ENCODE measurements at regions not wholly inside any gene's neighbourhood (a gene's known extent, or its start where the extent isn't known, plus 50 kb on each side); places are given as distances from the start of the nearest gene placed in this dataset.

DNA sequence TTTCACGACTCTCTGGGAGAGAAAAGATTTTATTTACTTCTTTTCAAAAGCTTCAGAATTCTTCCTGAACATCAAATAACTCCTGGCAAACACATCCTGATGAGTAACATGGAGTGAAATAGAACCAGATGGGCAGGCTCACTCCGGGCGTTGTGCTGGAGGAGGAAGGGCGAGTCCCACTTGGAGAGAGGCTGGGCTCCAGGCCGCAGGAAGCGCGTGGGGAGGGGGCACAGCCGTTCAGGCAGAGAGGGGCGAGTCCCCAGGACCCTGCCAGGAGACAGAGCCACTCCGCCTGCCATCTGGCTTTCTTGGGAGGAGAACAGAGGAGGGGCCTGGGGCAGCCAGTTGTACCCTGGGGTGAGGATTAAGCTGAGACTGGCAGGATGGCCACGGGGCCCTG is 265.9 kb upstream of the ZMIZ1 start:
- Mint-ChIP-seq H3K4me3 (no peak overlapping the region), H3K27me3 (peaks cover 9 to 36% (median 13%) of the 10 kb centered on the region in 3 donors), H3K27ac (no peak overlapping the region), H3K9me3 (no peaks in the 10 kb centered on the region), H3K4me1 (no peaks in the 10 kb centered on the region), H3K36me3 (no peaks in the 10 kb centered on the region)
- ATAC-seq (ENCODE audit: low read depth in 2 of 2) (no peak), DNase-seq (no peak)

DNA sequence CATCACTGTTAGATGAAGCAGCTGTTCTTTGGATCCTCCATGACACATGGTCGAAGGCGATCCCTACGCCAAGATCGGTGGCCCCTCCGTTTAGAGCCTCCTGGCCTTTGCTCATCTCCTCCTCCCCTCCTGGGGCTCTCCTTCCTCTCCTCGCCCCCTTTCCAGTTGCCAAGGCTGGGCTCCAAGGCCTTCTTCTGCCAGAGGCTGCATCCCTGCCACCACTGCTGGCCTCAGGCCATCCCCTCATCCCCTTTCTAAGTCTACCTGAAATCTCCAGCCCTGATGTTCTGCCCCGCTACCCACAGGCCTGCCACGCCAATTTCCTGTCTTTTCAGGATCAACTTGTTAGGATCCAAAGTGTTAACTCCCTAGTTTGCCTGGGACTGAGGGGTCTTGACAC is 265.1 kb upstream of the ZMIZ1 start:
- Mint-ChIP-seq H3K4me1 (no peaks in the 10 kb centered on the region), H3K4me3 (no peak overlapping the region)
- no peak for ATAC-seq (ENCODE audit: low read depth in 2 of 2)

DNA sequence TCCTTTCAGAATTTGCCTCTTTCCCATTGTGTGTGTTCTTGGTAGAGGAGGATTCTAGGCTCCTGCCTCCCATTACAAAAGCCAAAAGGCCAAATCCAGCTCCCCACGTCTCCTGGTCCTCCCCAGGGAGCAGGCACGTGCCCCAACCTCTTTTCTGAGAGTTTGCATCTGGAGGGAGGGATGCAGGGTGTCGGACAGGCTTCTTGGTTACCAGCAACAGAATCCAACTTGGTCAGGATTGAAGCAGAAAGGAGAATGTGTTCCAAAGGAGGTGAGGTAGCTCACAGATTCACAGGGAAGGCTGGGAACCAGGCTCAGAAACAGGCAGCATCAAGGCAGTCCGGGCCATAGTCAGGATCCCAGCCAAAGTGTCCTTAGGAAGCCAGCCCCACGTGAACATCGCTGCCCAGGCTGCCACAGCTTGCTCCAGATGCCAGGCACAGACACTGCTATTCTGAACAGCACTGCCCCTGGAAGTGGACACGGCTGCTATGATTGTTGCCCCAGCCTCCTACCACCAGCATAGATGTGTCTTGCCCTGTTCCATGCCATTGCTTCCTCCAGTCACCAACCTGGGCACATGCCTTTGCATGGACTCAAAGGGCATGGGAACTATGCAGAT is 264.2 kb upstream of the ZMIZ1 start:
- no peak for ATAC-seq (ENCODE audit: low read depth in 2 of 2)
- H3K4me1 Mint-ChIP-seq = no peaks in the 10 kb centered on the region

More for the DNA sequence above, 265.1 kb upstream of the ZMIZ1 start:
- Mint-ChIP-seq H3K9me3 (no peaks in the 10 kb centered on the region), H3K27me3 (peaks cover 9 to 40% (median 17%) of the 10 kb centered on the region in 3 donors), H3K36me3 (no peaks in the 10 kb centered on the region), H3K27ac (no peak overlapping the region)
- no peak for DNase-seq

DNA sequence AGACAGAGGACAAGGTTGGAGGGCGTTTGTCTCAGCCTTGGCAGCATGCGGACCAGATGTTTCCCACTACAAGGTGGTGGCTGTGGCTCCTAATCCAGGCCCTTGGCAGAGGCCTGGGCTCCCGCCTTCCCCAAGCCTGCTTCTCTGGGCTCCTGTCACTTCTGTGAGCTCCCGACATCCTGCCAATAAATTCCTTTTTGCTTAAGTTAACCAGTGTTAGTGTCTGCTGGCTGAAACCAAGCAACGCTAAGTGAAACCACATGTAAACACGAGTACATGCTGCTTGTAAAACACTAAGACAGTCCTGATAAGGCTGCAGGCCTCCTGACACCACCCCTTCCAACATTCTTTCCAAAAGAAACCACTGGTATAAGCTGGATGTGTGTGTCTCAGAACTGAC is 263.6 kb upstream of the ZMIZ1 start:
- DNase-seq (no peak), ATAC-seq (ENCODE audit: low read depth in 2 of 2) (no peak)
- H3K27ac Mint-ChIP-seq = peak overlapping the region in 1 of 6 donors; percentile 17
- H3K36me3 Mint-ChIP-seq = no peaks in the 10 kb centered on the region
- no peak overlapping the region for H3K4me3 Mint-ChIP-seq
- no peaks in the 10 kb centered on the region for H3K9me3 Mint-ChIP-seq
- peaks cover 13 to 42% (median 27%) of the 10 kb centered on the region in 3 donors for H3K27me3 Mint-ChIP-seq
- no peaks in the 10 kb centered on the region for H3K4me1 Mint-ChIP-seq

More for the DNA sequence above, 264.2 kb upstream of the ZMIZ1 start:
- no peak overlapping the region for H3K27ac Mint-ChIP-seq
- H3K27me3 Mint-ChIP-seq = peaks cover 9 to 40% (median 23%) of the 10 kb centered on the region in 3 donors
- DNase-seq = no peak
- peak overlapping the region in 1 of 8 donors; percentile 27 for H3K4me3 Mint-ChIP-seq
- H3K36me3 Mint-ChIP-seq = no peaks in the 10 kb centered on the region
- no peaks in the 10 kb centered on the region for H3K9me3 Mint-ChIP-seq

DNA sequence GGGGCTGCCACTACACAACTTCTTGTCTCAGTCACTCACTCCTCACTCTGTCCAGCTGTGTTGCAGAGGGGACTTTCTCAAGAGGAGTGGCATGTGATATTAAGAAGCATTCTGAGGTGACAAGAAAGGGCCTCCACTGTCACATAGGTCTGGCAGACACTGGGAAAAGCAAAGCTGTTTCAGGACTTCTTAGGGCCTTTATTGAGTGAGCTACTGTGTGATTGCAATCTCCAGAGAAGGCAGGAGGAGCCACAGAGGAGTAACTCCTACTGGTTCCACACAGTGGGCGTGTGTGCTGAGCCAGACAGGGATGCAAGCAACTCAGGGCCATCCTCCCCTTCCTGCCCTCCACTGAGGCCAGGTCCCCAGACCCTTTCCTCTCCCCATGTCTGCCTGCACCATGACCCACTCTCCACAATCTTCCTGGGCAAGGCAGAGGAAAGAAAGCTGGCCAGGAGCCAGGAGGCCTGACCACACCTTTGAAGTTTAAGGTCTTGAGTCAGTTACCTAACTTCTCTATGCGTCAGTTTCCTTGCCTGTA is 262.0 kb upstream of the ZMIZ1 start:
- ATAC-seq (ENCODE audit: low read depth in 2 of 2) (no peak), DNase-seq (no peak)
- Mint-ChIP-seq H3K4me3 (no peak overlapping the region), H3K4me1 (no peaks in the 10 kb centered on the region), H3K36me3 (no peaks in the 10 kb centered on the region), H3K27me3 (peaks cover 9 to 47% (median 40%) of the 10 kb centered on the region in 3 donors), H3K9me3 (no peaks in the 10 kb centered on the region), H3K27ac (no peak overlapping the region)

DNA sequence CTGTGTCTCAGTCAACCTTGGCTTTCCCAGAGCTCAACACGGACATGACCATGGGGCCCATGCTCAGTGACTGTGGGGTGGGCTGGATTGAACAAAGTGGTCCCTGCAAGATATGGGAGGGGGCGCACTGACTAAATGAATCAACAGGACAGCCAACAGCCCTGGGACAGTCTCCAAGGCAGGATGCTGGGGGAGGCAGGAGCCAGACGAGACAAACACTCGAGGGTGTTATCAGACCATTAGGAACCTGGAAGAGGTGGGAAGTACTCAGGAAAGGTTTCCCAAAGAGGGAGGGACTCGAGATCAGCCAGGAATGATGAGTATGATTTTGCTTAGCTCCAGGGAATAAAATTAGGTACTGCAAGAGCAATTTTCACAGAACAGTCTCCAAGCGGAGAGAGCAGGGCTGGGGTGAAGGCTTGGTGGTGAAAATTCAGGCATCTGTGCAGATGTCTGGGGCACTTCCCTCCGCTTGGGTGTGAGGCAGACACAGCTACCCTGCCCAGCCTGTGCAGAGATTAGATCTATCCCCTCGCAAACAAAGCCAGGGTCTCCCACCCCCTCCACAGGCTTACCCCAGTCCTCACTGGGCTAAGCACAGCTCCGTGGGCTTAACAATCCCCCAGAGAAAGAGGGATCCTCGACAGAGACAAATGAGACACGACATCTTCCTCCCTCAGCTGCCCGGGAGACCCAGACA is 261.1 kb upstream of the ZMIZ1 start:
- Mint-ChIP-seq H3K36me3 (no peaks in the 10 kb centered on the region), H3K27me3 (peaks cover 8 to 47% (median 43%) of the 10 kb centered on the region in 3 donors), H3K27ac (no peak overlapping the region), H3K9me3 (peaks cover 0 to 6% (median 0%) of the 10 kb centered on the region in 7 donors), H3K4me3 (no peak overlapping the region), H3K4me1 (no peaks in the 10 kb centered on the region)
- DNase-seq (no peak), ATAC-seq (ENCODE audit: low read depth in 2 of 2) (no peak)

DNA sequence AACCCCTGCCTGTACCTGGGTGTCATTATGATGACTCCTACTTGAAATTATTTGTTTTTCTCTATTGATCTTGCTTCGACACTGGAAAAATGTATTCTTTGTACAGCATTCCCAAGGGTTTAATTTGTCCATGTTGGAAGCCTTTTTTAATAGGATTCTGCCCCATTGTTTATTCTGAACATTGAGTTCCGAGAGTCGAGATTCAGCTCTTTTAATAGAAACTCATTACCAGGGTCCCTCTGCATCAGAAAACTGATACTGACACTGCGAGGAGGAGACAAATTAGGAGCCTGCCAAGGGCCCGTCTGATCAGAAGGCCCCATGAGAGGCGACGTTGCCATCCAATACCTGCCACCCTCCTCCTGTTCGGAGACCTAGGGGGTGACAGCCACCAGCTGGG is 260.5 kb upstream of the ZMIZ1 start:
- DNase-seq (no peak), ATAC-seq (ENCODE audit: low read depth in 2 of 2) (no peak)
- Mint-ChIP-seq H3K9me3 (peaks cover 0 to 6% (median 0%) of the 10 kb centered on the region in 7 donors), H3K27me3 (peaks cover 8 to 53% (median 46%) of the 10 kb centered on the region in 3 donors), H3K36me3 (no peaks in the 10 kb centered on the region), H3K4me3 (no peak overlapping the region), H3K27ac (no peak overlapping the region), H3K4me1 (no peaks in the 10 kb centered on the region)

DNA sequence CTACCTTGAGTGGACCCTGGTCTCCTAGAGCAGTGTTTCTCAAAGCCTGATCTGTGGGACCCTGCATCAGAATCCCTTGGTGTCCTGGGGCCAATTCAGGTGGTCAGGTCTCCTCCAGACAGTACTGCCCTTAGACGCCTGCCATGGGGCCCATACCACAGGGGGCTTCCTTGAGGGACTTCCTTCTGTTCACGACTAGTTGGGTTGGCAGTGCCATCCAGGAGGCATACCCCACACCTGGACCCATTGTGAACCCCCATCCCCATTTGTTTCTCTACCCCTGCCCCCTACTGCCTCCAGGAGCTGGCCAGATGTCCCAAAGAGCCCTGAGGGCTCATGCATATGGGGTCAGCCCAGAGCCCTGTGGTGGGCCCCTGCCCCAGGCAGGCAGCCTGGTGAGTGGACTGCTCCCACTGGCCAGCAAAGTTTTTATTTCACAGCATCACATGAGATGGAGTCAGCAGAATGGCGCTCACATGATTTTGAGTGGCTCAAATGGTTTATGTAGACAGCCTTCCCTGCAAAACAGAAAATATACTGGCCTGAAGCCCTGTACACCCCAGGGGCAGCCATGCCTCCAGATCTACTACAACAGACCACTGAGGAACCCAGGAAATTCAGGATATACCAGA is 259.9 kb upstream of the ZMIZ1 start:
- Mint-ChIP-seq H3K4me3 (no peak overlapping the region), H3K27me3 (peaks cover 10 to 59% (median 48%) of the 10 kb centered on the region in 3 donors), H3K9me3 (peaks cover 0 to 6% (median 0%) of the 10 kb centered on the region in 7 donors), H3K36me3 (no peaks in the 10 kb centered on the region), H3K4me1 (no peaks in the 10 kb centered on the region), H3K27ac (no peak overlapping the region)
- ATAC-seq (ENCODE audit: low read depth in 2 of 2) = no peak
- no peak for DNase-seq

DNA sequence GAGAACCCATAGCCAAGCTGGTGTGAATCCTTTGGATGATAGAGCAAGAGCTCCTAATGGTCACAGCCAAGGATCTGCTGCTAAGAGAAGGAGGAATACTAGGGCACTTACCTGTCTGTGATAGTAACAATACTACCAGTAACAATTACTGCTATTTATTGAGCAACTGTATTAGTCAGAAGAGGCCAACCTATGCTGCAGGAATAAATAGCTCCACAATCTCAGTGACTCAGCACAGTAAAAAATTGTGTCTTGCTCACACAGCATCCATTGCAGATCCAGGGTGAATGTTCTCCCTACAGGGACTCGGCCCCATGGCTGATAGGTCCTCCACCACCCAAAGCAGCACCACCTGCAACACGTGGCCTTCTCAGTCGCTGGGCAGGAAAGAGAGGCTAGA is 257.6 kb upstream of the ZMIZ1 start:
- H3K4me1 Mint-ChIP-seq = no peaks in the 10 kb centered on the region
- H3K27me3 Mint-ChIP-seq = peaks cover 7 to 64% (median 47%) of the 10 kb centered on the region in 3 donors
- no peak for DNase-seq
- no peak overlapping the region for H3K4me3 Mint-ChIP-seq
- peaks cover 0 to 6% (median 3%) of the 10 kb centered on the region in 7 donors for H3K9me3 Mint-ChIP-seq
- H3K36me3 Mint-ChIP-seq = no peaks in the 10 kb centered on the region
- no peak for ATAC-seq (ENCODE audit: low read depth in 2 of 2)
- H3K27ac Mint-ChIP-seq = no peak overlapping the region

DNA sequence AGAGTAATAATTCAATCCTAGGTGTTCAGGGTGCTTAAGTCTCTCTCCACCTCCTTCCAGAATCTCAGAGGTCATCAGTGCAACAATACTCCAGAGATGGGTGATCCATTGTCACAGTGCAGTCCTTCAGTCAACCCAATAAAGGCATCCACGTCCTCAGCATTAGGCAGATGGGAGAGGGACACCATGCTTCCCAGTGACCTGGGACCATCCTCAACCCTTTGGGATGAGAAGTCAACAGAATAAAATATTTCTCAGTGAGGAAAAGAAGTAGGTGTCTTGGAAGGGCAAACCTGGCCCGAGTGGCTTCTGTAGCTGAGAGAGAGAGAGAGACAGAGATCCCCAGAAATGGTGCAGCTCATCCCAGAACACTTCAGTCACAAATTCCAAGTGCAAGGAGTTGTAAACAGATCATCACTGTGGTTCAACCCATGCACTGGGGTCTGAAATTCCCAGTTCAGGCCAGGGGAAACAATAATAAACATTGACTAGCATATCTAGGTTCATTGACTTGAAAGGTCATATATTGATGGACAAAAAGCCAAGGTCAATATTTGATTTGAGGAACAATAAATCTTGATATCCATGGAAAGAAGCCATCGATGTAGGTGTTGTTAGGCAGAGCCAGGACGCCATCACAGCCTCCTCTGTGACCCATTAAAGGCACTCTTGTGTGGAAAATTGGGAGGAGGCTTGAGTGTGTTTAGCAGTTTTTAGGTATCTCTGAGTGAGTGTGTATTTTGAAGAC is 256.0 kb upstream of the ZMIZ1 start:
- H3K27me3 Mint-ChIP-seq = peaks cover 7 to 52% (median 43%) of the 10 kb centered on the region in 3 donors
- DNase-seq = no peak
- no peaks in the 10 kb centered on the region for H3K36me3 Mint-ChIP-seq
- ATAC-seq (ENCODE audit: low read depth in 2 of 2) = no peak
- H3K4me1 Mint-ChIP-seq = no peaks in the 10 kb centered on the region
- no peak overlapping the region for H3K27ac Mint-ChIP-seq
- H3K9me3 Mint-ChIP-seq = peaks cover 0 to 6% (median 3%) of the 10 kb centered on the region in 7 donors
- no peak overlapping the region for H3K4me3 Mint-ChIP-seq

DNA sequence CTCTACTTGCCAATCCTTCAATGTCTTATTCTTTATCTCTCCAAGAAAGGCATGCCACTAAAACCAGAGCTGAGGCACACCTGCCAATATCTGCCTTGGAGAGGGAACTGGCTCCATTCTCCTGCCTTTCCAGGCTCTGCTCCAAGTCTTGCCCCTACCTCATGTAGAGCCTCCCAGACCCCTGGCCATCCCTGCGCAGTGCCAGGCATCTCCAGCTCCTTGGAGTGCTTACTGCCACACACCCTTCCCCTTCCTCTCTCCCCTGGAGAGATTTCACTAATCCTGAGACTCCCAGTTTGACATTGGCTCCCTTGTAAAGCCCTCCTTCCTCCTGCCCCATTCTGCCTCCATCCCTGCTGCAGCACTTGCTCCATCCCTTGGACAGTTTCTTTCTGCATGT is 255.2 kb upstream of the ZMIZ1 start:
- no peaks in the 10 kb centered on the region for H3K36me3 Mint-ChIP-seq
- H3K27ac Mint-ChIP-seq = no peak overlapping the region
- DNase-seq (no peak), ATAC-seq (ENCODE audit: low read depth in 2 of 2) (no peak)
- H3K9me3 Mint-ChIP-seq = peaks cover 0 to 6% (median 3%) of the 10 kb centered on the region in 7 donors
- H3K27me3 Mint-ChIP-seq = peaks cover 7 to 45% (median 36%) of the 10 kb centered on the region in 3 donors
- no peaks in the 10 kb centered on the region for H3K4me1 Mint-ChIP-seq
- no peak overlapping the region for H3K4me3 Mint-ChIP-seq

DNA sequence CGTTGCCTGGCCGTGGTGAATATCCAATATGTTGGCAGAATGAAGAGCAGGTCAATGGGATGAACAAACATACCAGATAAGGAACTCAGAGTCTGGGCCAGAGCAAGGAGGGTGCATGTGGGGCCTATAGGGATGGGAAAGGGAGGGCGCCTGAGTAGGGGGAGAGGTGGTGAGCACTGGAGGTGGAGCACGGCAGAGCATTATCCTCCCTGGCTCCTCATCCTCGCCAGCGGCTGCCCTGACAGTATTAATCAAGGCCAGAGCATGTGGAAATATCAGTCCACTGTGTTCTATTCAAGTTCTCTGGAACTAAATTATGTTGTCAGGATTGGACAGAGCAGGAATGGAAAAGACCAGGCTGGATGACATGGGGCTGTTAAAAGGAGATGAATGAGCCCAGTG is 254.8 kb upstream of the ZMIZ1 start:
- Mint-ChIP-seq H3K36me3 (no peaks in the 10 kb centered on the region), H3K27me3 (peaks cover 7 to 43% (median 33%) of the 10 kb centered on the region in 3 donors), H3K27ac (no peak overlapping the region), H3K4me1 (no peaks in the 10 kb centered on the region), H3K9me3 (peaks cover 0 to 6% (median 3%) of the 10 kb centered on the region in 7 donors), H3K4me3 (no peak overlapping the region)
- ATAC-seq (ENCODE audit: low read depth in 2 of 2) = no peak
- DNase-seq = no peak

DNA sequence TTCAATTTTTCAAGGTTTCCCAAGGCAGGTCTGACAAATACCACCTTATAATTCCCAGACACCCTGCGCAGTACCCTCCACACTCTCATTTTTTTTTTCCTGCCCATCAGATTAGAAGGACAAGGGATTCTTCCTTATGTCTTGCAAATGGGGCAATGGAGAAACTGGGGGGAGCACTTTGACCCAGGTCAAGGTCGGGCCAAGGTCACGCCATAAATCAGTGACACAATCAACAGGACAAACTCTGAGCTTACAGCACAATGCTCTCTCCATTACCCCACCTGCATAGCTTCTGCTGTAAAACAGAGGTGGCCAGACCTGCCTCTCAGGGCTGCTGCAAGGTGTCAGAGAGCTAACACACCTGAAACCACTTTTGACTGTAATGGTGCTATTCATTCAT is 254.4 kb upstream of the ZMIZ1 start:
- DNase-seq = no peak
- H3K27me3 Mint-ChIP-seq = peaks cover 7 to 39% (median 31%) of the 10 kb centered on the region in 3 donors
- no peak overlapping the region for H3K4me3 Mint-ChIP-seq
- ATAC-seq (ENCODE audit: low read depth in 2 of 2) = no peak
- no peaks in the 10 kb centered on the region for H3K4me1 Mint-ChIP-seq
- peaks cover 0 to 6% (median 3%) of the 10 kb centered on the region in 7 donors for H3K9me3 Mint-ChIP-seq
- H3K36me3 Mint-ChIP-seq = no peaks in the 10 kb centered on the region
- peak overlapping the region in 1 of 6 donors; percentile 21 for H3K27ac Mint-ChIP-seq

Measured in naive B cell (primary cell).